ENCODE measurements at regions not wholly inside any gene's neighbourhood (a gene's known extent, or its start where the extent isn't known, plus 50 kb on each side); places are given as distances from the start of the nearest gene placed in this dataset.

- no peak overlapping the region for H3K4me3 ChIP-seq (ENCODE audit: low read length)
- no peak for DNase-seq (ENCODE audit: low read depth)
- no peak for TF ChIP-seq CTCF (conservative IDR thresholded peaks at IDR 0.05; ENCODE audit: low read depth, low read length)
These were observed 174.7 kb upstream of the SLC24A5 start for GRCh38 chr15:47945872-47946650.

- DNase-seq (ENCODE audit: low read depth) = no peak
- no peak for TF ChIP-seq CTCF (conservative IDR thresholded peaks at IDR 0.05; ENCODE audit: low read depth, low read length)
- H3K4me3 ChIP-seq (ENCODE audit: low read length) = no peak overlapping the region
These were observed 171.0 kb upstream of the SLC24A5 start for GRCh38 chr15:47949815-47950214.

GRCh38 chr15:47950447-47950846 is 170.3 kb upstream of the SLC24A5 start:
- TF ChIP-seq CTCF (conservative IDR thresholded peaks at IDR 0.05; ENCODE audit: low read depth, low read length) = no peak
- no peak for DNase-seq (ENCODE audit: low read depth)
- no peak overlapping the region for H3K4me3 ChIP-seq (ENCODE audit: low read length)

- TF ChIP-seq CTCF (conservative IDR thresholded peaks at IDR 0.05; ENCODE audit: low read depth, low read length) = no peak
- no peak for DNase-seq (ENCODE audit: low read depth)
- no peak overlapping the region for H3K4me3 ChIP-seq (ENCODE audit: low read length)
These were observed 169.0 kb upstream of the SLC24A5 start for GRCh38 chr15:47951781-47952180.

- no peak for DNase-seq (ENCODE audit: low read depth)
- no peak overlapping the region for H3K4me3 ChIP-seq (ENCODE audit: low read length)
- no peak for TF ChIP-seq CTCF (conservative IDR thresholded peaks at IDR 0.05; ENCODE audit: low read depth, low read length)
These were observed 166.6 kb upstream of the SLC24A5 start for GRCh38 chr15:47954196-47954595.

- no peak for TF ChIP-seq CTCF (conservative IDR thresholded peaks at IDR 0.05; ENCODE audit: low read depth, low read length)
- H3K4me3 ChIP-seq (ENCODE audit: low read length) = no peak overlapping the region
- no peak for DNase-seq (ENCODE audit: low read depth)
These were observed 165.8 kb upstream of the SLC24A5 start for GRCh38 chr15:47955021-47955420.
